ENCODE measurements at regions not wholly inside any gene's neighbourhood (a gene's known extent, or its start where the extent isn't known, plus 50 kb on each side); places are given as distances from the start of the nearest gene placed in this dataset.

- Histone ChIP-seq H3K36me3 (ENCODE audit: insufficient read depth, low read length) (no peaks in the 10 kb centered on the region), H3K9me2 (ENCODE audit: insufficient read depth, low read length) (no peaks in the 10 kb centered on the region), H3K9me3 (ENCODE audit: low read length) (no peaks in the 10 kb centered on the region), H3K4me2 (ENCODE audit: low read length) (no peak overlapping the region), H3K27me3 (ENCODE audit: insufficient read depth, low read depth, low read length) (no peaks in the 10 kb centered on the region), H3F3A (ENCODE audit: insufficient read depth, low read length, poor library complexity, severe bottlenecking) (no peaks in the 10 kb centered on the region), H2AFZ (ENCODE audit: low read depth, low read length) (no peak overlapping the region), H3K9ac (ENCODE audit: low read length) (no peak overlapping the region), H3K79me2 (replicated peaks; ENCODE audit: insufficient read depth, low read length) (no peaks in the 10 kb centered on the region), H4K20me1 (ENCODE audit: insufficient read depth) (no peaks in the 10 kb centered on the region), H3K4me3 (ENCODE audit: low read length) (no peak overlapping the region), H3K27ac (ENCODE audit: low read length) (no peak overlapping the region)
- TF ChIP-seq EZH2 (IDR thresholded peaks at IDR 0.05; ENCODE audit: borderline replicate concordance, insufficient read depth, low read length, poor library complexity, severe bottlenecking) (no peak), TAF1 (IDR thresholded peaks at IDR 0.05; ENCODE audit: low read depth) (no peak), POLR2AphosphoS5 (IDR thresholded peaks at IDR 0.05) (no peak), REST (IDR thresholded peaks at IDR 0.05; ENCODE audit: borderline replicate concordance) (no peak), CTCF (IDR thresholded peaks at IDR 0.05; ENCODE audit: poor library complexity, severe bottlenecking) (no peak), MXI1 (conservative IDR thresholded peaks at IDR 0.05; ENCODE audit: poor library complexity, severe bottlenecking) (no peak), SMC3 (conservative IDR thresholded peaks at IDR 0.05; ENCODE audit: poor library complexity) (no peak), RAD21 (conservative IDR thresholded peaks at IDR 0.05) (no peak), EP300 (conservative IDR thresholded peaks at IDR 0.05; ENCODE audit: poor library complexity, severe bottlenecking) (no peak)
These were observed 211.1 kb upstream of the DAAM1 start for GRCh38 chr14:58977366-58977765.

DNA sequence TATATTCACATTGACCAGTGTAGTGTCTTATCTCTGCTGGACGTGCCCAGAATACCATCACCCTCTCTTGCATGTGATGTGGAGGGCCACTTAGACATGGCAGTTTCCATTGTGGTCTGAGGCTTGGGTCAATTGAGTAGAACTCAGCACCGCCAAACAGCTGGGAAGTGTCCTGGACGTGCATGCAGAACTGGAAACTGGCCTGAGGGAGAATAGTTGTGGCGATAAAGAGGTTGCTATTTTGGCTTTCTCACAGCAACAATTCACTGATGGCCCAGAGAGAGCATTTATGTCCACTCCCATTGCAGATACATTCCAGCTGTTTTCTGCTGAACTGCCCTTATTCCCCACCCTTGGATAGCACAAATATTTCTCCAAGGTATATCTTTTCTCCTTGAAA, 210.1 kb upstream of the DAAM1 start:
- Histone ChIP-seq H3K9ac (ENCODE audit: low read length) (no peak overlapping the region), H3F3A (ENCODE audit: insufficient read depth, low read length, poor library complexity, severe bottlenecking) (no peaks in the 10 kb centered on the region), H4K20me1 (ENCODE audit: insufficient read depth) (no peaks in the 10 kb centered on the region), H3K4me3 (ENCODE audit: low read length) (no peak overlapping the region), H3K27ac (ENCODE audit: low read length) (no peak overlapping the region), H3K79me2 (replicated peaks; ENCODE audit: insufficient read depth, low read length) (no peaks in the 10 kb centered on the region), H3K9me3 (ENCODE audit: low read length) (no peaks in the 10 kb centered on the region), H3K27me3 (ENCODE audit: insufficient read depth, low read depth, low read length) (no peaks in the 10 kb centered on the region), H3K9me2 (ENCODE audit: insufficient read depth, low read length) (no peaks in the 10 kb centered on the region), H3K36me3 (ENCODE audit: insufficient read depth, low read length) (no peaks in the 10 kb centered on the region), H2AFZ (ENCODE audit: low read depth, low read length) (no peak overlapping the region), H3K4me2 (ENCODE audit: low read length) (no peak overlapping the region)
- no peak for TF ChIP-seq SMC3 (conservative IDR thresholded peaks at IDR 0.05; ENCODE audit: poor library complexity)
- no peak for TF ChIP-seq RAD21 (conservative IDR thresholded peaks at IDR 0.05)
- no peak for TF ChIP-seq MXI1 (conservative IDR thresholded peaks at IDR 0.05; ENCODE audit: poor library complexity, severe bottlenecking)
- no peak for TF ChIP-seq CTCF (IDR thresholded peaks at IDR 0.05; ENCODE audit: poor library complexity, severe bottlenecking)
- TF ChIP-seq REST (IDR thresholded peaks at IDR 0.05; ENCODE audit: borderline replicate concordance): no peak
- TF ChIP-seq TAF1 (IDR thresholded peaks at IDR 0.05; ENCODE audit: low read depth): no peak
- TF ChIP-seq POLR2AphosphoS5 (IDR thresholded peaks at IDR 0.05): no peak
- no peak for TF ChIP-seq EP300 (conservative IDR thresholded peaks at IDR 0.05; ENCODE audit: poor library complexity, severe bottlenecking)
- TF ChIP-seq EZH2 (IDR thresholded peaks at IDR 0.05; ENCODE audit: borderline replicate concordance, insufficient read depth, low read length, poor library complexity, severe bottlenecking): no peak
